Hepatocyte (in vitro differentiated cells): ENCODE measurements at regions not wholly inside any gene's neighbourhood (a gene's known extent, or its start where the extent isn't known, plus 50 kb on each side); places are given as distances from the start of the nearest gene placed in this dataset.

ENCODE experiments used
- DNase-seq: peaks from one replicate; pipeline ENCODE4 v3.0.0-alpha.2; 2016; ENCODE audit warnings: low spot score
- H2AFZ ChIP-seq: fragments of 200-600 bp; sonication (generic); 2 replicates; pipeline ENCODE4 v1.6.0; 2016; ENCODE audit warnings: antibody characterized with exemption, mild to moderate bottlenecking
- H3K27ac ChIP-seq: fragments of 200-600 bp; sonication (generic); 2 replicates; pipeline ENCODE4 v1.5.1; 2016; ENCODE audit warnings: mild to moderate bottlenecking
- H3K27me3 ChIP-seq: fragments of 200-600 bp; sonication (generic); 2 replicates; pipeline ENCODE4 v1.6.1; 2016
- H3K36me3 ChIP-seq: fragments of 200-600 bp; sonication (generic); replicated peaks from 2 replicates; pipeline ENCODE4 v1.5.1; 2016; ENCODE audit warnings: low read depth; ENCODE audit not compliant: insufficient read depth
- H3K4me1 ChIP-seq: fragments of 200-600 bp; sonication (generic); 2 replicates; pipeline ENCODE4 v1.5.1; 2016; ENCODE audit warnings: mild to moderate bottlenecking, moderate library complexity; ENCODE audit not compliant: insufficient read depth
- H3K4me2 ChIP-seq: fragments of 200-600 bp; sonication (generic); 2 replicates; pipeline ENCODE4 v1.6.0; 2016
- H3K4me3 ChIP-seq: fragments of 200-600 bp; sonication (generic); 2 replicates; pipeline ENCODE4 v1.5.1; 2016; ENCODE audit warnings: mild to moderate bottlenecking
- H3K79me2 ChIP-seq: fragments of 200-600 bp; sonication (generic); 2 replicates; pipeline ENCODE4 v1.6.0; 2017; ENCODE audit warnings: mild to moderate bottlenecking
- H3K9me2 ChIP-seq: fragments of 200-600 bp; sonication (generic); replicated peaks from 2 replicates; pipeline ENCODE4 v1.6.0; 2017; ENCODE audit warnings: mild to moderate bottlenecking; ENCODE audit not compliant: insufficient read depth
- H3K9me3 ChIP-seq: fragments of 200-600 bp; sonication (generic); 2 replicates; pipeline ENCODE4 v1.5.1; 2016; ENCODE audit warnings: low read depth, mild to moderate bottlenecking
- H4K20me1 ChIP-seq: fragments of 200-600 bp; sonication (generic); 2 replicates; pipeline ENCODE4 v1.6.0; 2016; ENCODE audit warnings: mild to moderate bottlenecking; ENCODE audit not compliant: insufficient read depth, poor library complexity, severe bottlenecking
- CTCF ChIP-seq: fragments of 200-600 bp; sonication (generic); IDR thresholded peaks from 2 replicates; pipeline ENCODE4 v1.5.1; 2016; ENCODE audit warnings: antibody characterized with exemption, mild to moderate bottlenecking; ENCODE audit not compliant: poor library complexity
- EZH2 ChIP-seq: fragments of 200-600 bp; sonication (generic); IDR thresholded peaks from 2 replicates; pipeline ENCODE4 v1.6.1; 2016; ENCODE audit warnings: antibody characterized with exemption, mild to moderate bottlenecking, borderline replicate concordance
- EZH2phosphoT487 ChIP-seq: fragments of 200-600 bp; sonication (generic); IDR thresholded peaks from one replicate; pipeline ENCODE4 v1.6.1; 2018; ENCODE audit warnings: antibody characterized with exemption, mild to moderate bottlenecking, low read depth, moderate library complexity; ENCODE audit not compliant: unreplicated experiment, severe bottlenecking
- WGBS: methylation state at CpG from one replicate; pipeline ENCODE4 v1.1.6; 2016; ENCODE audit warnings: low lambda C conversion rate; ENCODE audit errors: missing lambda C conversion rate; 5-methylcytosine and 5-hydroxymethylcytosine counted together

- H2AFZ ChIP-seq, result no peak overlapping the region
- no peak overlapping the region for H3K27ac ChIP-seq
- no peaks in the 10 kb centered on the region for H3K9me3 ChIP-seq
- H3K9me2 ChIP-seq, result no peaks in the 10 kb centered on the region
- no peaks in the 10 kb centered on the region for H3K27me3 ChIP-seq
- no peaks in the 10 kb centered on the region for H3K36me3 ChIP-seq
- no peaks in the 10 kb centered on the region for H3K4me1 ChIP-seq
- H4K20me1 ChIP-seq, result no peaks in the 10 kb centered on the region
- no peak for TF ChIP-seq CTCF
- TF ChIP-seq EZH2, result no peak
- no peak for TF ChIP-seq EZH2phosphoT487
- H3K79me2 ChIP-seq, result no peaks in the 10 kb centered on the region
- WGBS, result 58% methylated on average over 1 of the region's 1 CpG
- no peak overlapping the region for H3K4me3 ChIP-seq
- no peak overlapping the region for H3K4me2 ChIP-seq
- DNase-seq, result no peak
These were observed 1950.1 kb downstream of the TP53TG3F start for GRCh38 chr16:35409503-35409902.

- H3K4me3 ChIP-seq, result no peak overlapping the region
- H3K27me3 ChIP-seq, result no peaks in the 10 kb centered on the region
- no peaks in the 10 kb centered on the region for H3K79me2 ChIP-seq
- no peaks in the 10 kb centered on the region for H3K9me2 ChIP-seq
- H3K27ac ChIP-seq, result no peak overlapping the region
- DNase-seq, result no peak
- no peaks in the 10 kb centered on the region for H4K20me1 ChIP-seq
- H3K4me2 ChIP-seq, result no peak overlapping the region
- no peaks in the 10 kb centered on the region for H3K9me3 ChIP-seq
- H2AFZ ChIP-seq, result no peak overlapping the region
- TF ChIP-seq CTCF, result no peak
- no peak for TF ChIP-seq EZH2
- no peak for TF ChIP-seq EZH2phosphoT487
- no peaks in the 10 kb centered on the region for H3K4me1 ChIP-seq
- no peaks in the 10 kb centered on the region for H3K36me3 ChIP-seq
These were observed 1951.0 kb downstream of the TP53TG3F start for GRCh38 chr16:35410438-35410837.

GRCh38 chr16:35411156-35411555 lies 1951.7 kb downstream of the TP53TG3F start:
- H3K4me2 ChIP-seq, result no peak overlapping the region
- 62% methylated on average over 1 of the region's 1 CpG for WGBS
- no peaks in the 10 kb centered on the region for H3K36me3 ChIP-seq
- H3K79me2 ChIP-seq, result no peaks in the 10 kb centered on the region
- TF ChIP-seq EZH2, result no peak
- no peak for TF ChIP-seq EZH2phosphoT487
- TF ChIP-seq CTCF, result no peak
- H3K27me3 ChIP-seq, result no peaks in the 10 kb centered on the region
- H3K9me3 ChIP-seq, result no peaks in the 10 kb centered on the region
- DNase-seq, result no peak
- H3K4me1 ChIP-seq, result no peaks in the 10 kb centered on the region
- H3K27ac ChIP-seq, result no peak overlapping the region
- no peak overlapping the region for H2AFZ ChIP-seq
- no peaks in the 10 kb centered on the region for H4K20me1 ChIP-seq
- no peak overlapping the region for H3K4me3 ChIP-seq
- H3K9me2 ChIP-seq, result no peaks in the 10 kb centered on the region

GRCh38 chr16:35414139-35414538 lies 1954.7 kb downstream of the TP53TG3F start:
- Histone ChIP-seq H3K9me3 (no peaks in the 10 kb centered on the region), H3K36me3 (no peaks in the 10 kb centered on the region), H3K4me2 (no peak overlapping the region), H3K27me3 (no peaks in the 10 kb centered on the region), H3K4me1 (no peaks in the 10 kb centered on the region), H2AFZ (no peak overlapping the region), H3K9me2 (no peaks in the 10 kb centered on the region), H3K79me2 (no peaks in the 10 kb centered on the region), H3K4me3 (no peak overlapping the region), H3K27ac (no peak overlapping the region), H4K20me1 (no peaks in the 10 kb centered on the region)
- TF ChIP-seq EZH2phosphoT487, result no peak
- no peak for TF ChIP-seq CTCF
- no peak for TF ChIP-seq EZH2
- 90% methylated on average over 14 of the region's 14 CpGs for WGBS
- no peak for DNase-seq
